ENCODE measurements at regions not wholly inside any gene's neighbourhood (a gene's known extent, or its start where the extent isn't known, plus 50 kb on each side); places are given as distances from the start of the nearest gene placed in this dataset.

DNA sequence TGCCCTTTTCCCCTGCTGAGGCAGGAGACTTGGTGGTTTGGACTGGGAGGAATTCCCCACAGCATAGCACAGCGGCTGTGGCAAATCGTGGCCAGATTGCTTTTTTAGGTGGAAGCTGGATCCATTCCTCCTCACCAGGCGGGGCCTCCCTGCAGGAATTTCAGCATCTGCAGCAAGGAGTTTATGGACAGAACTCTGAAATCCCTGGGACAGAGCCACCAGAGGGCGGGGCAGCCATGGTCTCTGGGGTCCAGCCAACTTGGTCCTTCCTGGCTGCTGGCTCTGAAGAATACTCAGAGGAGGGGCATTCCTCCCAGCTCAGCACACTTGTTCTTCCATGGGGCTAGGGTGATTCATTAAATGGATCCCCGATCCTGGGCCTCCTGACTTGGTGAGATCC is 794.3 kb downstream of the SH3BGRL start:
- Histone ChIP-seq H3K18ac (ENCODE audit: low read depth, low read length) (no peak overlapping the region), H2BK5ac (ENCODE audit: low read depth, low read length, poor library complexity, severe bottlenecking) (no peak overlapping the region), H3K9ac (ENCODE audit: low read depth, low read length) (no peak overlapping the region), H3K27ac (ENCODE audit: insufficient read depth, low read length) (no peak overlapping the region), H3K14ac (replicated peaks; ENCODE audit: low read depth, low read length) (no peak overlapping the region), H3K4me3 (ENCODE audit: insufficient read depth, low read depth, low read length) (no peak overlapping the region), H2BK120ac (ENCODE audit: low read depth, low read length) (no peak overlapping the region), H4K20me1 (ENCODE audit: insufficient read depth, low read length) (no peaks in the 10 kb centered on the region), H2BK15ac (ENCODE audit: low read depth, low read length) (no peak overlapping the region), H3K4me2 (ENCODE audit: low read depth, low read length) (no peak overlapping the region), H2AK5ac (ENCODE audit: low read depth, low read length) (no peak overlapping the region), H3K9me1 (ENCODE audit: insufficient read depth, low read length) (no peaks in the 10 kb centered on the region), H4K91ac (ENCODE audit: insufficient read depth, low read depth, low read length) (no peak overlapping the region), H3K4me1 (ENCODE audit: control insufficient read depth, insufficient read depth, low read length) (no peaks in the 10 kb centered on the region), H3K27me3 (ENCODE audit: control insufficient read depth, insufficient read depth, low read length) (no peaks in the 10 kb centered on the region), H2AK9ac (replicated peaks; ENCODE audit: low read depth, low read length, poor library complexity) (no peak overlapping the region), H3K23ac (ENCODE audit: low read depth, low read length) (no peak overlapping the region), H2AFZ (replicated peaks; ENCODE audit: low read length, poor library complexity) (no peak overlapping the region), H3K9me3 (ENCODE audit: control insufficient read depth, insufficient read depth, low read length) (0 out of 2 replicates have a peak, but pooled peaks cover 1% of the 10 kb centered on the region), H4K8ac (ENCODE audit: low read depth in 2 of 2, low read length in 2 of 2) (no peak overlapping the region), H4K5ac (ENCODE audit: low read depth, low read length) (no peak overlapping the region), H3K36me3 (ENCODE audit: control insufficient read depth, insufficient read depth, low read length) (no peaks in the 10 kb centered on the region), H3K56ac (ENCODE audit: extremely low read depth, insufficient read depth, low read length) (no peak overlapping the region), H3K79me1 (ENCODE audit: low read depth in 1 of 2, low read length in 2 of 2) (no peaks in the 10 kb centered on the region), H3K4ac (ENCODE audit: low read depth, low read length) (no peak overlapping the region), H2BK20ac (ENCODE audit: low read depth, low read length) (no peak overlapping the region)
- BruUV-seq (replicated peaks) = no TSS peak
- ChIA-PET POLR2A (ENCODE audit: unreplicated experiment) (no interaction called here), CTCF (interaction anchor here (0.6 kb wide), 1 partner anchor 597 kb away, joined by 3 read pairs; no protein-coding TSS in a partner anchor)
- no peak for ATAC-seq (ENCODE audit: low read depth)
- in situ Hi-C loops (cut with MboI; ENCODE audit: low sequenced_read_pairs) = no loop called here
- WGBS, 2 experiments (ENCODE audit: extremely low coverage in 2 of 2, insufficient read length in 1 of 2) = no CpG with 5 or more reads among the region's 5 CpGs
- intact Hi-C loops (cut with micrococcal nuclease) = no loop called here
- dilution Hi-C loops (cut with HindIII; ENCODE audit: low sequenced_read_pairs, unreplicated experiment) = no loop called here
- no peak for DNase-seq
- TF ChIP-seq FOS (IDR thresholded peaks at IDR 0.05; ENCODE audit: low read depth, low read length) = no peak
- TF ChIP-seq CHD1 (IDR thresholded peaks at IDR 0.05; ENCODE audit: low read depth, low read length) = no peak
- TF ChIP-seq RFX5 (IDR thresholded peaks at IDR 0.05; ENCODE audit: low read depth, low read length) = no peak
- TF ChIP-seq NFE2L2 (IDR thresholded peaks at IDR 0.05; ENCODE audit: low read depth, low read length) = no peak
- TF ChIP-seq, protein P1, sequence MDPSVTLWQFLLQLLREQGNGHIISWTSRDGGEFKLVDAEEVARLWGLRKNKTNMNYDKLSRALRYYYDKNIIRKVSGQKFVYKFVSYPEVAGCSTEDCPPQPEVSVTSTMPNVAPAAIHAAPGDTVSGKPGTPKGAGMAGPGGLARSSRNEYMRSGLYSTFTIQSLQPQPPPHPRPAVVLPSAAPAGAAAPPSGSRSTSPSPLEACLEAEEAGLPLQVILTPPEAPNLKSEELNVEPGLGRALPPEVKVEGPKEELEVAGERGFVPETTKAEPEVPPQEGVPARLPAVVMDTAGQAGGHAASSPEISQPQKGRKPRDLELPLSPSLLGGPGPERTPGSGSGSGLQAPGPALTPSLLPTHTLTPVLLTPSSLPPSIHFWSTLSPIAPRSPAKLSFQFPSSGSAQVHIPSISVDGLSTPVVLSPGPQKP (IDR thresholded peaks at IDR 0.05; ENCODE audit: borderline replicate concordance, low read depth, low read length) = no peak
- no peak for TF ChIP-seq RAD21 (IDR thresholded peaks at IDR 0.05; ENCODE audit: low read length)
- TF ChIP-seq, protein P2, sequence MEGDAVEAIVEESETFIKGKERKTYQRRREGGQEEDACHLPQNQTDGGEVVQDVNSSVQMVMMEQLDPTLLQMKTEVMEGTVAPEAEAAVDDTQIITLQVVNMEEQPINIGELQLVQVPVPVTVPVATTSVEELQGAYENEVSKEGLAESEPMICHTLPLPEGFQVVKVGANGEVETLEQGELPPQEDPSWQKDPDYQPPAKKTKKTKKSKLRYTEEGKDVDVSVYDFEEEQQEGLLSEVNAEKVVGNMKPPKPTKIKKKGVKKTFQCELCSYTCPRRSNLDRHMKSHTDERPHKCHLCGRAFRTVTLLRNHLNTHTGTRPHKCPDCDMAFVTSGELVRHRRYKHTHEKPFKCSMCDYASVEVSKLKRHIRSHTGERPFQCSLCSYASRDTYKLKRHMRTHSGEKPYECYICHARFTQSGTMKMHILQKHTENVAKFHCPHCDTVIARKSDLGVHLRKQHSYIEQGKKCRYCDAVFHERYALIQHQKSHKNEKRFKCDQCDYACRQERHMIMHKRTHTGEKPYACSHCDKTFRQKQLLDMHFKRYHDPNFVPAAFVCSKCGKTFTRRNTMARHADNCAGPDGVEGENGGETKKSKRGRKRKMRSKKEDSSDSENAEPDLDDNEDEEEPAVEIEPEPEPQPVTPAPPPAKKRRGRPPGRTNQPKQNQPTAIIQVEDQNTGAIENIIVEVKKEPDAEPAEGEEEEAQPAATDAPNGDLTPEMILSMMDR (conservative IDR thresholded peaks at IDR 0.05; ENCODE audit: low read depth, low read length) = no peak
- no peak for TF ChIP-seq MAZ (IDR thresholded peaks at IDR 0.05; ENCODE audit: borderline replicate concordance, low read depth, low read length)
- no peak for TF ChIP-seq BHLHE40 (IDR thresholded peaks at IDR 0.05; ENCODE audit: low read depth, low read length)
- TF ChIP-seq MAFK (IDR thresholded peaks at IDR 0.05; ENCODE audit: low read depth, low read length) = no peak
- TF ChIP-seq RCOR1 (IDR thresholded peaks at IDR 0.05; ENCODE audit: insufficient replicate concordance, low read length) = no peak
- TF ChIP-seq CEBPB (IDR thresholded peaks at IDR 0.05; ENCODE audit: low read depth, low read length) = no peak
- TF ChIP-seq, protein P3, sequence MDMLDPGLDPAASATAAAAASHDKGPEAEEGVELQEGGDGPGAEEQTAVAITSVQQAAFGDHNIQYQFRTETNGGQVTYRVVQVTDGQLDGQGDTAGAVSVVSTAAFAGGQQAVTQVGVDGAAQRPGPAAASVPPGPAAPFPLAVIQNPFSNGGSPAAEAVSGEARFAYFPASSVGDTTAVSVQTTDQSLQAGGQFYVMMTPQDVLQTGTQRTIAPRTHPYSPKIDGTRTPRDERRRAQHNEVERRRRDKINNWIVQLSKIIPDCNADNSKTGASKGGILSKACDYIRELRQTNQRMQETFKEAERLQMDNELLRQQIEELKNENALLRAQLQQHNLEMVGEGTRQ (IDR thresholded peaks at IDR 0.05; ENCODE audit: low read depth, low read length) = no peak
- TF ChIP-seq MXI1 (IDR thresholded peaks at IDR 0.05; ENCODE audit: borderline replicate concordance, low read depth, low read length) = no peak
- TF ChIP-seq POLR2A (IDR thresholded peaks at IDR 0.05; ENCODE audit: low read depth, low read length) = no peak
- no peak for TF ChIP-seq SMC3 (IDR thresholded peaks at IDR 0.05; ENCODE audit: low read depth, low read length)
